Keratinocyte (primary cell): ENCODE measurements at regions not wholly inside any gene's neighbourhood (a gene's known extent, or its start where the extent isn't known, plus 50 kb on each side); places are given as distances from the start of the nearest gene placed in this dataset.

Experiments used
- DNase-seq: peaks from one replicate; pipeline ENCODE4 v3.0.0-alpha.2; 2011; ENCODE audit warnings: low read depth, missing footprints, low spot score
- FAIRE-seq: peaks from 2 replicates; lab custom pipeline; 2011; peaks lifted over from hg19 to GRCh38; lab: Jason Lieb, UNC
- H2AFZ ChIP-seq: 2 replicates; pipeline ENCODE4 v1.6.0; 2012; ENCODE audit warnings: low read length, control low read depth, inconsistent platforms; ENCODE audit not compliant: control insufficient read depth
- H3K27ac ChIP-seq: 2 replicates; pipeline ENCODE4 v1.5.1; 2011; ENCODE audit warnings: low read length; ENCODE audit not compliant: control insufficient read depth, insufficient read depth
- H3K27me3 ChIP-seq: 3 replicates; pipeline ENCODE4 v1.6.0; 2011; ENCODE audit warnings: low read length; ENCODE audit not compliant: control insufficient read depth, insufficient read depth; ENCODE audit errors: extremely low read depth
- H3K36me3 ChIP-seq, 2 experiments: 2 replicates in 1 of 2; 3 replicates in 1 of 2; pipeline ENCODE4 v1.5.1; 2011; ENCODE audit warnings: low read length in 2 of 2, mild to moderate bottlenecking in 1 of 2; ENCODE audit not compliant: control insufficient read depth in 2 of 2, insufficient read depth in 2 of 2; ENCODE audit errors: extremely low read depth in 1 of 2
- H3K4me1 ChIP-seq: 3 replicates; pipeline ENCODE4 v1.5.1; 2011; ENCODE audit warnings: low read length; ENCODE audit not compliant: control insufficient read depth, insufficient read depth; ENCODE audit errors: extremely low read depth
- H3K4me2 ChIP-seq: 3 replicates; pipeline ENCODE4 v1.6.0; 2011; ENCODE audit warnings: low read depth, low read length; ENCODE audit not compliant: control insufficient read depth, insufficient read depth; ENCODE audit errors: extremely low read depth
- H3K4me3 ChIP-seq, 3 experiments: fragments of 200-600 bp in 1 of 3; sonication (generic) in 1 of 3; 2 replicates in 2 of 3; 3 replicates in 1 of 3; pipeline ENCODE4 v1.5.1; 2011 to 2016; ENCODE audit warnings: low read length in 3 of 3, mild to moderate bottlenecking in 3 of 3, control low read depth in 2 of 3, inconsistent platforms in 1 of 3, low read depth in 1 of 3, mixed read lengths in 1 of 3, mixed run types in 1 of 3, moderate library complexity in 1 of 3; ENCODE audit not compliant: control insufficient read depth in 2 of 3, insufficient read depth in 2 of 3; ENCODE audit errors: extremely low read depth in 1 of 3
- H3K79me2 ChIP-seq: 2 replicates; pipeline ENCODE4 v1.6.0; 2012; ENCODE audit warnings: low read length; ENCODE audit not compliant: control insufficient read depth, insufficient read depth
- H3K9ac ChIP-seq: 3 replicates; pipeline ENCODE4 v1.6.0; 2011; ENCODE audit warnings: low read length; ENCODE audit not compliant: control insufficient read depth, insufficient read depth; ENCODE audit errors: extremely low read depth
- H3K9me1 ChIP-seq: 3 replicates; pipeline ENCODE4 v1.6.0; 2011; ENCODE audit warnings: low read length; ENCODE audit not compliant: control insufficient read depth, insufficient read depth; ENCODE audit errors: extremely low read depth
- H3K9me3 ChIP-seq: 2 replicates; pipeline ENCODE4 v1.5.1; 2012; ENCODE audit warnings: low read depth, low read length; ENCODE audit not compliant: control insufficient read depth
- H4K20me1 ChIP-seq: 3 replicates; pipeline ENCODE4 v1.6.0; 2011; ENCODE audit warnings: low read length; ENCODE audit not compliant: control insufficient read depth, insufficient read depth; ENCODE audit errors: extremely low read depth
- EZH2 ChIP-seq: IDR thresholded peaks from one replicate; pipeline ENCODE4 v1.6.1; 2012; ENCODE audit warnings: inconsistent platforms, mild to moderate bottlenecking, low read length, moderate library complexity
- dilution Hi-C: fragments of 300-500 bp; cut with MboI; formaldehyde crosslinking; loops from one replicate; pipeline ENCODE4 v1.7.0; 2020; ENCODE audit warnings: low sequenced_read_pairs; ENCODE audit not compliant: extremely low pct_ligation_motif_present
- TF ChIP-seq, protein P1 (sequence below), 3 experiments: IDR thresholded peaks in 1 of 3; conservative IDR thresholded peaks in 1 of 3; optimal IDR thresholded peaks in 1 of 3; 2 replicates in 2 of 3; 3 replicates in 1 of 3; pipeline versions ENCODE3 to v1.5.1; 2011; ENCODE audit warnings: low read length in 3 of 3, mild to moderate bottlenecking in 3 of 3, moderate library complexity in 2 of 3, control low read depth in 1 of 3, inconsistent platforms in 1 of 3; ENCODE audit not compliant: insufficient read depth in 2 of 3; ENCODE audit errors: extremely low read depth in 1 of 3

DNA sequence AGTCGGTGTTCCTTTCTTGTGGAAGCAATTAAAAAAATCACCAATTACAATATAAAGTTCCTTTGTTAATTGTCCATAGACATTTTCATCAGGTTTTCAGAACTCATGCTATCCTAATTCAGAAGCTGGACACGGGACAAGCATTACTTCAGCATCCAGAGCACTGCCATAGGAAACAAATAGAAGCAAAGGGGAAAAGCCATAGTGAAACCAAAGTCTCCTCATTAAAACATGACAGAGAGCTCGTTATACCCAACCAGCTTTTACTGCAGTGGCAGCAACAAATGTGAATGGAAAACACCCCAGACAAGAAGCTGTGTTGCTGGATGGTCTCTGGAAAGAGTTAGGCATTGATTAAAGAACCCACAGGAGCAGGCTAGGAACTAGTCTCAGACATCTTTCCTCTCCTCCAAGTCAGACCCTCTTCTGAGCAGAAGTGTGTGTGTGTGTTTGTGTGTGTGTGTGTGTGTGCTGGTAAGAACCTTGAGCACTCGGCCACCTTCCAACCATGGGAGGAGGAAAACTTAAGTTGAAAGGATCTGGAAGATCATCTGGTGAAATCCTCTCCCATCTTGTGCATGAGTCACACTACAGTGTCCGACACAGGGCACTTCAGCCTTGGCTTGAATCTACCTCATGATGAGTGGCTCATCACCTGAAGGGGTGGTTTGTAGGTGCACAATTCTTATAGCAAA lies 162.6 kb upstream of the ADAMTS16 start:
- FAIRE-seq (no peak), DNase-seq (no peak)
- H3K36me3 ChIP-seq = no peaks in the 10 kb centered on the region
- no peaks in the 10 kb centered on the region for H4K20me1 ChIP-seq
- H3K4me2 ChIP-seq = no peak overlapping the region
- dilution Hi-C loops = no loop called here
- H3K4me1 ChIP-seq = no peaks in the 10 kb centered on the region
- H3K9me3 ChIP-seq = no peaks in the 10 kb centered on the region
- no peaks in the 10 kb centered on the region for H3K27me3 ChIP-seq
- H3K27ac ChIP-seq = no peak overlapping the region
- no peak overlapping the region for H3K4me3 ChIP-seq
- H3K9me1 ChIP-seq = no peaks in the 10 kb centered on the region
- H3K79me2 ChIP-seq = no peaks in the 10 kb centered on the region
- TF ChIP-seq, protein P1, sequence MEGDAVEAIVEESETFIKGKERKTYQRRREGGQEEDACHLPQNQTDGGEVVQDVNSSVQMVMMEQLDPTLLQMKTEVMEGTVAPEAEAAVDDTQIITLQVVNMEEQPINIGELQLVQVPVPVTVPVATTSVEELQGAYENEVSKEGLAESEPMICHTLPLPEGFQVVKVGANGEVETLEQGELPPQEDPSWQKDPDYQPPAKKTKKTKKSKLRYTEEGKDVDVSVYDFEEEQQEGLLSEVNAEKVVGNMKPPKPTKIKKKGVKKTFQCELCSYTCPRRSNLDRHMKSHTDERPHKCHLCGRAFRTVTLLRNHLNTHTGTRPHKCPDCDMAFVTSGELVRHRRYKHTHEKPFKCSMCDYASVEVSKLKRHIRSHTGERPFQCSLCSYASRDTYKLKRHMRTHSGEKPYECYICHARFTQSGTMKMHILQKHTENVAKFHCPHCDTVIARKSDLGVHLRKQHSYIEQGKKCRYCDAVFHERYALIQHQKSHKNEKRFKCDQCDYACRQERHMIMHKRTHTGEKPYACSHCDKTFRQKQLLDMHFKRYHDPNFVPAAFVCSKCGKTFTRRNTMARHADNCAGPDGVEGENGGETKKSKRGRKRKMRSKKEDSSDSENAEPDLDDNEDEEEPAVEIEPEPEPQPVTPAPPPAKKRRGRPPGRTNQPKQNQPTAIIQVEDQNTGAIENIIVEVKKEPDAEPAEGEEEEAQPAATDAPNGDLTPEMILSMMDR (optimal IDR thresholded peaks at IDR 0.05 in 1 of 3, IDR thresholded peaks at IDR 0.05 in 1 of 3, conservative IDR thresholded peaks at IDR 0.05 in 1 of 3; ENCODE audit: extremely low read depth in 1 of 3, insufficient read depth in 2 of 3, low read length in 3 of 3) = no peak
- TF ChIP-seq EZH2 = no peak
- H2AFZ ChIP-seq = no peak overlapping the region
- H3K9ac ChIP-seq = no peak overlapping the region

DNA sequence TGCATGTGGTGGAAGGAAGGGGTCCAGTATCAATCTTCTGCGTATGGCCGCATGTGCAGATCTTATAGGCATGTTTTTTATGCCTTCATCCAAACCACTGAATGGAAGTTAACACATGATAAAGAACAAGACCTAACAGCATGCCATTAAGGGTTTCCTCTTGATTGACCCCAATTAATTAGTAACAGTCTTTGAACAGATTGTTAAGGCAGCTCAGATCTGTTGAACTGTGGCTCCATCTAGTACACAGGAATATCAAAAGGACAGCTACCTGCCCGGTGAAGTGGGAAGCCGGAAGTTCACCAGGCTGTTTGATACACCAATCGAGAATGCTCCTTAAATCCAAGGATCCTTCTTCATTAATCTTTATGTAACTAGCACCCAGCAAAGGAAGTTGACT lies 159.9 kb upstream of the ADAMTS16 start:
- dilution Hi-C loops = no loop called here

More for the DNA sequence above, 159.9 kb upstream of the ADAMTS16 start:
- H3K9me3 ChIP-seq = no peaks in the 10 kb centered on the region
- no peaks in the 10 kb centered on the region for H3K9me1 ChIP-seq
- no peaks in the 10 kb centered on the region for H3K4me1 ChIP-seq
- H3K36me3 ChIP-seq = no peaks in the 10 kb centered on the region
- H3K27ac ChIP-seq = no peak overlapping the region
- H3K4me2 ChIP-seq = no peak overlapping the region
- no peak for FAIRE-seq
- no peak for DNase-seq
- TF ChIP-seq, protein P1 (optimal IDR thresholded peaks at IDR 0.05 in 1 of 3, IDR thresholded peaks at IDR 0.05 in 1 of 3, conservative IDR thresholded peaks at IDR 0.05 in 1 of 3; ENCODE audit: extremely low read depth in 1 of 3, insufficient read depth in 2 of 3, low read length in 3 of 3) = no peak
- no peak for TF ChIP-seq EZH2
- H3K79me2 ChIP-seq = no peaks in the 10 kb centered on the region
- no peaks in the 10 kb centered on the region for H3K27me3 ChIP-seq
- no peaks in the 10 kb centered on the region for H4K20me1 ChIP-seq
- H2AFZ ChIP-seq = no peak overlapping the region
- no peak overlapping the region for H3K9ac ChIP-seq
- H3K4me3 ChIP-seq = no peak overlapping the region
